Gastroesophageal sphincter (tissue), 3 donors: ENCODE measurements at regions not wholly inside any gene's neighbourhood (a gene's known extent, or its start where the extent isn't known, plus 50 kb on each side); places are given as distances from the start of the nearest gene placed in this dataset.

Experiments
- CTCF ChIP-seq, 4 experiments: fragments of 200-600 bp in 2 of 4; fragments of 450-650 bp in 2 of 4; sonication (generic) in 1 of 4; IDR thresholded peaks; one replicate each; pipeline ENCODE4 v1.5.1; 2017 to 2019; ENCODE audit warnings: antibody characterized with exemption in 4 of 4, mild to moderate bottlenecking in 2 of 4, moderate library complexity in 2 of 4
- EP300 ChIP-seq: sonication (generic); formaldehyde crosslinking; IDR thresholded peaks from one replicate; pipeline ENCODE4 v1.6.1; 2017; ENCODE audit warnings: antibody characterized with exemption, mild to moderate bottlenecking
- POLR2A ChIP-seq, 2 donors: fragments of 450-650 bp; IDR thresholded peaks; one replicate each; pipeline ENCODE4 v1.6.1; 2017; ENCODE audit warnings: antibody characterized with exemption in 2 of 2, mild to moderate bottlenecking in 2 of 2, moderate library complexity in 1 of 2
- POLR2AphosphoS5 ChIP-seq: sonication (generic); formaldehyde crosslinking; IDR thresholded peaks from one replicate; pipeline ENCODE4 v1.6.1; 2017; ENCODE audit warnings: antibody characterized with exemption

DNA sequence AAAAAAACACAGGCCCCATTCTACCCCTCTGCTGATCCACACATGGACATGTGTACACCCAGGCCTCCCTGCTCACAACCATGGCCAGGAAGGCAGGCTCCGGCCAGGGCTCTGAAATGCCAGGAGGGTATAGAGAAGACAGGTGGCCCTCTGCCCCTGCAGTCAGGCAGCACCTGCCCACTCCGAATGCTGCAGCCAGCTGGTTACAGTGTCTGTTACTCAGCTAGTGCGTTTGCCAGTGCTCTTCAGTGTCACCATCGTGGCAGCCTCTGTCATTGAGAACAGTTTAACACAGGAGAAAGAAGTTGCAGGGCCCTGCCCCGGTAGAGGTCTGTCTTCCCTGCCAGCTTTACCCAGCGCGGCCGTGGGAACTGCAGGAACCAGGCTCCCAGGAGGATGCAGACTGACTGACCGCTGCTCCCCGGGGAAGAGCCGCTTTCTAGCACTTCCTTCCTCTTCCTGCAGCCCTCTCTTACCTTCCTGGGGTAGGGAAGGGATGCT, 128.8 kb upstream of the FAM20C start:
- TF ChIP-seq POLR2AphosphoS5 (no peak), CTCF (IDR thresholded peaks at IDR 0.05) (no peak), POLR2A (IDR thresholded peaks at IDR 0.05) (no peak), EP300 (no peak)
